GM21529 (cell line): ENCODE measurements at regions not wholly inside any gene's neighbourhood (a gene's known extent, or its start where the extent isn't known, plus 50 kb on each side); places are given as distances from the start of the nearest gene placed in this dataset.
"Not testable (repeated sequence)": the region's sequence is repeated elsewhere in the genome, so short reads cannot be mapped to it uniquely, and the experiment has no call there.

Experiments used
- ATAC-seq: cut with Tn5 transposase; IDR thresholded peaks from one replicate; pipeline ENCODE4 v1.9.1; 2021; ENCODE audit not compliant: unreplicated experiment

DNA sequence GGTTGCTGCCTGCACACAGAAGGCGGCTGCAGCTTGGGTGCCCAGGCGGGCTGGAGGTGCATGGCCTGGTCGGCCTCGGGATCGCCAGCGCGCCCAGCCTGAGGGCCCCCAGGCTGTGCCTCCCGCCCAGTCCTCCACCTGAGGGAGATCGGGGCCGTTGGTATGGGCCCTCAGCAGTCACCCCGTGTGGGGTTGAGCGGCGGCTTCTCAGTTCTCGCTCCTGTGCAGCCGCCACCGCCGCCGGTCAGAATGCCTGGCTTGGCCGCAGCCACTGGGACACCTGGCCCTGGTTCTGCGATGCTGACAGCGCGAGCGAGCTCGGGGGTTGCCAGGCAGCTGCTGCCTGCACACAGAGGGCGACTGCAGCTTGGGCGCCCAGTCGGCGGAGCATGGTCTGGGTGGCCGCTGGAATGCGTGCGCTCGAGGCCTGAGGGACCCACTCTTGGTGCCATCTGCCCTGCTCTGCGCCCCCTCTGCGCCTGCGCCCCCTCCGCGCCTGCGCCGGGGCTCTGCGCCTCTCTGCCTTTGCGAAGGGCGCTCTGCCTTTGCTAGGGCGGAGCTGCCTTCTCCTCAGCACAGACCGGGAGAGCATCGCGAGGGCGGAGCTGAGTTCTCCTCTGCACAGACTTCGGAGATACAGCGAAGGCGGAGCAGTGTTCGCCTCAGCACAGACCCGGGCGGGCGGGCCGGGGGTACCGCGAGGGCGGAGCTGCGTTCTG is 84.6 kb upstream of the ZNG1F start:
- peak; percentile 100 for ATAC-seq

DNA sequence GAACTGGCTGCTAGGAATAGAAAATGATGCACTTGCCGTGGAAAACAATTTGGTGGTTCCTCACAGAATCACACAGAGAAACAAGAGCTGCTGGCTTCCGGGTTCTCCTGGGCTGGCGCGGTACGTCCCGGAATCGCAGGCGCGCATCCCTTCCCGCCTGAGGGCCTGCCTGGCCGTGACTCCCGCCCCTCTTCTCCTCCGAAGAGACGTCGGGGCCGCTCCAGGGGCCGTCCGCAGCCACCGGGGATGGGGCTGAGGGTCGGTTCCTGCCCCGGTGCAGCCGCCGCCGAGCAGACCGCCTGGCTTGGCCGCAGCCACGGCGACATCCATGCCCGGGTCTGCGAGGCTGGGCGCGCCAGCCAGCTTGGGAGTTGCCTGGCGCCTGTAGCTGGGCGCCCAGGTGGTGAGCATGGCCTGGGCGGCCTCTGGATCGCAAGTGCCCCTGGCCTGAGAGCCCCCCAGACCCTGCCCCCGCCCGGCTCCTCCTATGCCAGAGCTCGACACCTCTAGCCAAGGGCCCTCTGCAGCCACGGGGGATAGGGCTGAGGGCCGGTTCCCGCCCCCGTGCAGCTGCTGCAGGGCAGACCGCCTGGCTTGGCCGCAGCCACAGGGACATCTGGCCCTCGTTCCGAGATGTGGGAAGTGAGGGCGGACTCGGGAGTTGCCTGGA is 83.9 kb upstream of the ZNG1F start:
- peak; percentile 35 for ATAC-seq

DNA sequence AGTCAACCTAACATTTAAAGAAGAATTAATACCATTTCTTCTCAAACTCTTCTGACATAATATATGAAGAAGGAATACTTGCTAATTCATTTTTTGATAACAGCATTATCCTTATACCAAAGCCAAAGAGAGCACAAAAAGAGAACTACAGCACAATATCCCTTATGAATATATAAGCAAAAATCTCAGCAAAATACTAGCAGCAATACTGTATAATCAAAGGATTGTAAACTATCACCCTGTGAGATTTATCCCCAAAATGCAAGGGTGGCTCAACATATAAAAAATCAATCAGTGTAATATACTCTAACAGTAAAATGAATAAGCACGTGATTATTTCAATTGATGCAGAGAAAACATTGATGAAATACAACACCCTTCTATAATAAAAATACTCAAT is 81.9 kb upstream of the ZNG1F start:
- ATAC-seq: not testable (repeated sequence)

DNA sequence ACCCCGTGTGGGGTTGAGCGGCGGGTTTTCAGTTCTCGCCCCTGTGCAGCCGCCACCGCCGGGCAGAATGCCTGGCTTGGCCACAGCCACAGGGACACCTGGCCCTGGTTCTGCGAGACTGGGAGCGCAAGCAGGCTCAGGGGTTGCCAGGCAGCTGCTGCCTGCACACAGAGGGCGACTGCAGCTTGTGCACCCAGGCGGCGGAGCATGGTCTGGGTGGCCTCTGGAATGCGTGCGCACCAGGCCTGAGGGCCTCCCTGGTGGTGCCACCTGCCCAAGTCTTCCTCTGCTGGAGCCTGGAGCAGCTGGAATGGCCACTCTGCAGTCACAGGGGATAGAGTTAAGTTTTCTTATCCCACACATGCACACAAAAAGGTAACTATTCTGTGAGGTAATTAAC is 80.4 kb upstream of the ZNG1F start:
- ATAC-seq: not testable (repeated sequence)

DNA sequence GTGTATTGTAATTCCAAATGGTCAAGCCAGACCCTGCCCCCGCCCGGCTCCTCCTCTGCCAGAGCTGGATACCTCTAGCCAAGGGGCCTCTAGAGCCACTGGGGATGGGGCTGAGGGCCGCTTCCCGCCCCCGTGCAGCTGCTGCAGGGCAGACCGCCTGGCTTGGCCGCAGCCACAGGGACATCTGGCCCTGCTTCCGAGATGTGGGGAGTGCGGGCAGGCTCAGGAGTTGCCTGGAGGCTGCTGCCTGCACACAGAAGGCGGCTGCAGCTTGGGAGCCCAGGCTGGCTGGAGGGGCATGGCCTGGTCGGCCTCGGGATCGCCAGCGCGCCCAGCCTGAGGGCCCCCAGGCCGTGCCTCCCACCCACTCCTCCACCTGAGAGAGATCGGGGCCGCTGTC is 79.9 kb upstream of the ZNG1F start:
- not testable (repeated sequence) for ATAC-seq

DNA sequence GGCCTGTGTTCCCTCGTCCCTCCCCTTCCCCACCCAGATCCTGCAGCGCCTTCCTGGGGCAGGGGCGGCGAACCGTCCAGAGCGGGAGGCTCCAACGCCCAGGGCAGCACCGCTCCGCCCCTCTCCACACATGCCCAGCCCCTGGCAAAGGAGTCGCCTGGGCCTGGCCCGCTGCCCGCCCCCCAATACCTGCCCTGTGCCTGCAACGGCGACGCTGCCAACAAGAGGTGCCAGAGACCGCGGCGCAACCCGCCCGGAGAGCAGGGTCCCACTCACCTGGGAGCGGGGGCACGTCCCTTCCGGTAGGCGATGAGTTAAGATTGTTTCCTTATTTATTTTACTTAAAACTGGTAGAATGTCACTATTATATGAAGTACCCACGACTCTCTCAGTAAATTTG is 77.5 kb upstream of the ZNG1F start:
- ATAC-seq: not testable (repeated sequence)

DNA sequence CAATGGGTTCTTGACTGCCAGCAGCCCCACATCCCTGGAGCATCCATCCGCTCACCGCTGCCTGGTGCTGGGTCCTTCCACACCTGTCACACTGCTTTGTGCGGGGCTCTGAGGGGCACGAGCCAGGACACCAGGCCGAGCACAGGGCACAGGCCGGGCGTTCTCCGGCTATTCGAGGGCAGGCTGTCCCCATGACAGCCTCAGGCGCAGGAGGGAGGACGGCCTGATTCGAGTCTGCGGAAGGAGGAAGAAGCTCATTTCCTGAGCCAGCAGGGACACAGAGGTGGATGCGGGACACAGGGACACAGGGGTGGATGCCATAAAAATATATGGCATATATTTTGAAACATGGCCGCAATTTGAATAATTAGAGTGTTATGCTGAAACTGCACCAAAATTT is 76.9 kb upstream of the ZNG1F start:
- not testable (repeated sequence) for ATAC-seq

DNA sequence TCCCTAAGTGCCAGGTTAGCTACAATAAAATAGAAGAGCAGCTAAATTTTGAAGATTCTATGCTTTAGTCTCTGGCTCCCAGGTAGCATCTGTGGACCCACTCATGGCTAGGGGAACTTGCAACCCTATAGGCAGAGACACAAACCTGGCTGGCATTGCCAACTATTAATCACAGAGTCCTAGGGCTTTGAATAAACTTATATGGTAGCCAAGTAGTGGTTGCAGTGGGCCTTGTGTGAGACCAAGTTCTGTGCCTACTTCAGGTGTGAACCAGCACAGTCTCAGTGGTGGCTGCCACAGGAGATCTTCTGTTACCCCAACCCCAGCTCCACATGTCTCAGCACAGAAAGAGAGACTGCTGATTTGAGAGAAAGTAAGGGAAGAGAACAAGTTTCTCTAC is 62.9 kb upstream of the ZNG1F start:
- not testable (repeated sequence) for ATAC-seq

DNA sequence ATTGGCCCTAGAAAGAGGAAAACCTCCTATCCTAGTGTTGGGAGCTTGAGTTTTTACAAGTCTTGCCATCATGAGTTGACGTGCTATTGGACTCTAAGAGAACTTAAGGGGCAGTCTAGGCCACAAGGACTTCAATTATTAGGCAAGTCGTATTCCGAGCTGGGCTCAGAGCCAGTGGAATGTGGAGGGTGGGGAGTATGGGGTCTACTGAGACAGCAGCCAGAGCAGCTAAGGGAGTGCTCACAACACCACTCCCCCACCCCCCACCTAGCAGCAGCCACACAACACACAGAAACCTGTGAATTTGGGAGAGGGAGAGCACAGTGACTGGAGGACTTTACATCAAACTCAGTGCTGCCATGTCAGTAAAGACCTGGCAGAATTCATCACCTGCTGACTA is 62.0 kb upstream of the ZNG1F start:
- not testable (repeated sequence) for ATAC-seq

DNA sequence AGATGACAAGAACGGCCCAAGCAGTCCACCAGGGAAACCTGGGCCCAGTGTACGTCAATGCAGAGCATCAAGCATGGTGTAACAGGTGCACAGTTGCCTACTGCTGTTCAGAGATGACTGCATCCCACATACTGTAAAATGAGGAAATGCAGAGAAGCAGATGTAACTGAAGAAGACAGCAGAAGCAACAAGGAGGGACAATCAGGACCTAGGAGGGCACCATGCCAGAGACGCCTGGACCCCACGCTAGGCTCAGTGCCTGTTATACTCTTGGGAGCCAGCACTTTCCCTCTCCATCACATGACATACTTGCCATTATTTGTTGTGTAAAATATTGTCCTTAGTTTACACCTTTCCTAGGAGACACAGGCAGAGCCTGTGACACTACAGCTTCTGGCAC is 57.6 kb upstream of the ZNG1F start:
- ATAC-seq: not testable (repeated sequence)
